Hepatocyte (in vitro differentiated cells): ENCODE measurements at regions not wholly inside any gene's neighbourhood (a gene's known extent, or its start where the extent isn't known, plus 50 kb on each side); places are given as distances from the start of the nearest gene placed in this dataset.

Experiments used
- DNase-seq: peaks from one replicate; pipeline ENCODE4 v3.0.0-alpha.2; 2016; ENCODE audit warnings: low spot score
- H2AFZ ChIP-seq: fragments of 200-600 bp; sonication (generic); 2 replicates; pipeline ENCODE4 v1.6.0; 2016; ENCODE audit warnings: antibody characterized with exemption, mild to moderate bottlenecking
- H3K27ac ChIP-seq: fragments of 200-600 bp; sonication (generic); 2 replicates; pipeline ENCODE4 v1.5.1; 2016; ENCODE audit warnings: mild to moderate bottlenecking
- H3K27me3 ChIP-seq: fragments of 200-600 bp; sonication (generic); 2 replicates; pipeline ENCODE4 v1.6.1; 2016
- H3K36me3 ChIP-seq: fragments of 200-600 bp; sonication (generic); replicated peaks from 2 replicates; pipeline ENCODE4 v1.5.1; 2016; ENCODE audit warnings: low read depth; ENCODE audit not compliant: insufficient read depth
- H3K4me1 ChIP-seq: fragments of 200-600 bp; sonication (generic); 2 replicates; pipeline ENCODE4 v1.5.1; 2016; ENCODE audit warnings: mild to moderate bottlenecking, moderate library complexity; ENCODE audit not compliant: insufficient read depth
- H3K4me2 ChIP-seq: fragments of 200-600 bp; sonication (generic); 2 replicates; pipeline ENCODE4 v1.6.0; 2016
- H3K4me3 ChIP-seq: fragments of 200-600 bp; sonication (generic); 2 replicates; pipeline ENCODE4 v1.5.1; 2016; ENCODE audit warnings: mild to moderate bottlenecking
- H3K79me2 ChIP-seq: fragments of 200-600 bp; sonication (generic); 2 replicates; pipeline ENCODE4 v1.6.0; 2017; ENCODE audit warnings: mild to moderate bottlenecking
- H3K9me2 ChIP-seq: fragments of 200-600 bp; sonication (generic); replicated peaks from 2 replicates; pipeline ENCODE4 v1.6.0; 2017; ENCODE audit warnings: mild to moderate bottlenecking; ENCODE audit not compliant: insufficient read depth
- H3K9me3 ChIP-seq: fragments of 200-600 bp; sonication (generic); 2 replicates; pipeline ENCODE4 v1.5.1; 2016; ENCODE audit warnings: low read depth, mild to moderate bottlenecking
- H4K20me1 ChIP-seq: fragments of 200-600 bp; sonication (generic); 2 replicates; pipeline ENCODE4 v1.6.0; 2016; ENCODE audit warnings: mild to moderate bottlenecking; ENCODE audit not compliant: insufficient read depth, poor library complexity, severe bottlenecking
- EZH2 ChIP-seq: fragments of 200-600 bp; sonication (generic); IDR thresholded peaks from 2 replicates; pipeline ENCODE4 v1.6.1; 2016; ENCODE audit warnings: antibody characterized with exemption, mild to moderate bottlenecking, borderline replicate concordance
- EZH2phosphoT487 ChIP-seq: fragments of 200-600 bp; sonication (generic); IDR thresholded peaks from one replicate; pipeline ENCODE4 v1.6.1; 2018; ENCODE audit warnings: antibody characterized with exemption, mild to moderate bottlenecking, low read depth, moderate library complexity; ENCODE audit not compliant: unreplicated experiment, severe bottlenecking
- WGBS: methylation state at CpG from one replicate; pipeline ENCODE4 v1.1.6; 2016; ENCODE audit warnings: low lambda C conversion rate; ENCODE audit errors: missing lambda C conversion rate; 5-methylcytosine and 5-hydroxymethylcytosine counted together
- TF ChIP-seq, protein P1 (sequence below): fragments of 200-600 bp; sonication (generic); IDR thresholded peaks from 2 replicates; pipeline ENCODE4 v1.5.1; 2016; ENCODE audit warnings: antibody characterized with exemption, mild to moderate bottlenecking; ENCODE audit not compliant: poor library complexity

- H3K9me3 ChIP-seq: no peaks in the 10 kb centered on the region
- no peak overlapping the region for H3K4me3 ChIP-seq
- no peaks in the 10 kb centered on the region for H3K36me3 ChIP-seq
- H3K27ac ChIP-seq: no peak overlapping the region
- no peak overlapping the region for H2AFZ ChIP-seq
- no peaks in the 10 kb centered on the region for H3K9me2 ChIP-seq
- no peaks in the 10 kb centered on the region for H4K20me1 ChIP-seq
- WGBS: 84% methylated on average over 1 of the region's 1 CpG
- H3K4me1 ChIP-seq: no peaks in the 10 kb centered on the region
- no peaks in the 10 kb centered on the region for H3K27me3 ChIP-seq
- no peak for TF ChIP-seq EZH2
- TF ChIP-seq, protein P1, sequence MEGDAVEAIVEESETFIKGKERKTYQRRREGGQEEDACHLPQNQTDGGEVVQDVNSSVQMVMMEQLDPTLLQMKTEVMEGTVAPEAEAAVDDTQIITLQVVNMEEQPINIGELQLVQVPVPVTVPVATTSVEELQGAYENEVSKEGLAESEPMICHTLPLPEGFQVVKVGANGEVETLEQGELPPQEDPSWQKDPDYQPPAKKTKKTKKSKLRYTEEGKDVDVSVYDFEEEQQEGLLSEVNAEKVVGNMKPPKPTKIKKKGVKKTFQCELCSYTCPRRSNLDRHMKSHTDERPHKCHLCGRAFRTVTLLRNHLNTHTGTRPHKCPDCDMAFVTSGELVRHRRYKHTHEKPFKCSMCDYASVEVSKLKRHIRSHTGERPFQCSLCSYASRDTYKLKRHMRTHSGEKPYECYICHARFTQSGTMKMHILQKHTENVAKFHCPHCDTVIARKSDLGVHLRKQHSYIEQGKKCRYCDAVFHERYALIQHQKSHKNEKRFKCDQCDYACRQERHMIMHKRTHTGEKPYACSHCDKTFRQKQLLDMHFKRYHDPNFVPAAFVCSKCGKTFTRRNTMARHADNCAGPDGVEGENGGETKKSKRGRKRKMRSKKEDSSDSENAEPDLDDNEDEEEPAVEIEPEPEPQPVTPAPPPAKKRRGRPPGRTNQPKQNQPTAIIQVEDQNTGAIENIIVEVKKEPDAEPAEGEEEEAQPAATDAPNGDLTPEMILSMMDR: no peak
- no peak for TF ChIP-seq EZH2phosphoT487
- no peak overlapping the region for H3K4me2 ChIP-seq
- DNase-seq: no peak
- H3K79me2 ChIP-seq: no peaks in the 10 kb centered on the region
Measured at GRCh38 chr21:23612210-23612609, 1995.1 kb downstream of the MRPL39 start.

GRCh38 chr21:23607782-23608431 lies 1999.4 kb downstream of the MRPL39 start:
- H3K27me3 ChIP-seq: no peaks in the 10 kb centered on the region
- TF ChIP-seq EZH2: no peak
- TF ChIP-seq EZH2phosphoT487: no peak
- TF ChIP-seq, protein P1: no peak
- H3K9me3 ChIP-seq: no peaks in the 10 kb centered on the region
- H3K36me3 ChIP-seq: no peaks in the 10 kb centered on the region
- no peaks in the 10 kb centered on the region for H3K79me2 ChIP-seq
- no peak overlapping the region for H2AFZ ChIP-seq
- H3K9me2 ChIP-seq: no peaks in the 10 kb centered on the region
- no peak for DNase-seq
- H4K20me1 ChIP-seq: no peaks in the 10 kb centered on the region
- no peak overlapping the region for H3K4me3 ChIP-seq
- no peak overlapping the region for H3K4me2 ChIP-seq
- no peak overlapping the region for H3K27ac ChIP-seq
- WGBS: 70% methylated on average over 4 of the region's 4 CpGs
- H3K4me1 ChIP-seq: no peaks in the 10 kb centered on the region

- DNase-seq: no peak
- H4K20me1 ChIP-seq: no peaks in the 10 kb centered on the region
- TF ChIP-seq EZH2 (no peak), EZH2phosphoT487 (no peak)
- H3K9me2 ChIP-seq: no peaks in the 10 kb centered on the region
- no peaks in the 10 kb centered on the region for H3K27me3 ChIP-seq
- H3K36me3 ChIP-seq: no peaks in the 10 kb centered on the region
- no peak overlapping the region for H3K4me2 ChIP-seq
- H2AFZ ChIP-seq: no peak overlapping the region
- no peak overlapping the region for H3K27ac ChIP-seq
- H3K4me1 ChIP-seq: no peaks in the 10 kb centered on the region
- H3K9me3 ChIP-seq: no peaks in the 10 kb centered on the region
- no peaks in the 10 kb centered on the region for H3K79me2 ChIP-seq
- 82% methylated on average over 4 of the region's 4 CpGs for WGBS
- no peak overlapping the region for H3K4me3 ChIP-seq
Measured at GRCh38 chr21:23601549-23601948, 2005.7 kb downstream of the MRPL39 start.

GRCh38 chr21:23593582-23593981 lies 2013.7 kb downstream of the MRPL39 start:
- H3K9me2 ChIP-seq: no peaks in the 10 kb centered on the region
- TF ChIP-seq, protein P1: no peak
- no peak for TF ChIP-seq EZH2
- TF ChIP-seq EZH2phosphoT487: no peak
- H4K20me1 ChIP-seq: no peaks in the 10 kb centered on the region
- H3K4me2 ChIP-seq: no peak overlapping the region
- H3K4me3 ChIP-seq: no peak overlapping the region
- WGBS: 73% methylated on average over 1 of the region's 1 CpG
- H2AFZ ChIP-seq: no peak overlapping the region
- H3K27ac ChIP-seq: no peak overlapping the region
- H3K4me1 ChIP-seq: no peaks in the 10 kb centered on the region
- H3K79me2 ChIP-seq: no peaks in the 10 kb centered on the region
- H3K9me3 ChIP-seq: peaks cover 4% of the 10 kb centered on the region
- H3K36me3 ChIP-seq: no peaks in the 10 kb centered on the region
- no peak for DNase-seq
- H3K27me3 ChIP-seq: no peaks in the 10 kb centered on the region
